Skin epidermis (tissue), 12 donors: ENCODE measurements at regions not wholly inside any gene's neighbourhood (a gene's known extent, or its start where the extent isn't known, plus 50 kb on each side); places are given as distances from the start of the nearest gene placed in this dataset.

ENCODE experiments used
- H3K27ac ChIP-seq, 21 experiments: fragments of 200-600 bp; sonication (generic) in 11 of 21; one replicate each; pipeline ENCODE4 v1.5.0; 2020; ENCODE audit warnings: mild to moderate bottlenecking in 3 of 21, inconsistent platforms in 2 of 21, moderate library complexity in 2 of 21
- H3K4me3 ChIP-seq, 7 experiments: fragments of 200-600 bp; sonication (generic) in 2 of 7; one replicate each; pipeline ENCODE4 v1.5.0; 2020; ENCODE audit warnings: inconsistent platforms in 2 of 7, mild to moderate bottlenecking in 2 of 7, moderate library complexity in 1 of 7

DNA sequence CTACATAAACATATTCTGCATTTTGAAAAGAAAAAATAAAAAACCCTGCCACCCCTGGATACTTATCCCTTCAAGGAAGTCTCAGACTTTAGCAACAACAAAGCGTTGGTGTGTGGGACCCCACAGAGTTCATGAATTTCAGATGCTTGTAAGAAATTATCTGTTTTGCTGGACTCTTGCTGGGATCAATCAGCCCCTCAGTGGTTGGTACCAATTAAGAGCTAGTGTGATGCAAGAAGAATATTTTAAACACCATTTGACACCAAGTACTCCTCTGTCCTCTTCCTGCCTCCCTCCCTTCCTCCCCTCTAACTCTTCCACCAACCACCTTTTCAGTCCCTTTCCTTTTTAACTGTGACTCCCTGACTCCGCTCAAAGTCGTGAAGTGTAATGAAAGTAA lies 51.5 kb downstream of the SST start:
- Histone ChIP-seq H3K27ac (no peak overlapping the region), H3K4me3 (no peak overlapping the region)

DNA sequence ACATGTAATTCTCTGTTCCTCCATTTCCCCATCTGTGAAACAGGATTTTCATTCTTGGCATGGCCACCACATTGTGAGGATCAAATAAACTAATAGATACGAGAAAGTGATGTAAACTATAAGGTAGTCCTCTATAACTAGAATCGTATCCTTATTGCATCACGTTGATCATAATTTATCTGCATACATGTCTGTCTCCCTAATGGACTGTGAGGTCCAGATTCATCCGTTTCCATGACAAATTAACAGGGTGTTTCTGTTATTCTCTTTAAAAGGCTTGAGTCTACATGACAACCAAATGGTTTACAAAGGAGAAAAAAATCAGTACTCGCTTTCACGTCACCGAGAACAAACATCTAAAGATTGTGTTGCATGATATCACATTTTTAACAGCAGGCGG lies 53.0 kb downstream of the SST start:
- Histone ChIP-seq H3K27ac (no peak overlapping the region), H3K4me3 (no peak overlapping the region)

DNA sequence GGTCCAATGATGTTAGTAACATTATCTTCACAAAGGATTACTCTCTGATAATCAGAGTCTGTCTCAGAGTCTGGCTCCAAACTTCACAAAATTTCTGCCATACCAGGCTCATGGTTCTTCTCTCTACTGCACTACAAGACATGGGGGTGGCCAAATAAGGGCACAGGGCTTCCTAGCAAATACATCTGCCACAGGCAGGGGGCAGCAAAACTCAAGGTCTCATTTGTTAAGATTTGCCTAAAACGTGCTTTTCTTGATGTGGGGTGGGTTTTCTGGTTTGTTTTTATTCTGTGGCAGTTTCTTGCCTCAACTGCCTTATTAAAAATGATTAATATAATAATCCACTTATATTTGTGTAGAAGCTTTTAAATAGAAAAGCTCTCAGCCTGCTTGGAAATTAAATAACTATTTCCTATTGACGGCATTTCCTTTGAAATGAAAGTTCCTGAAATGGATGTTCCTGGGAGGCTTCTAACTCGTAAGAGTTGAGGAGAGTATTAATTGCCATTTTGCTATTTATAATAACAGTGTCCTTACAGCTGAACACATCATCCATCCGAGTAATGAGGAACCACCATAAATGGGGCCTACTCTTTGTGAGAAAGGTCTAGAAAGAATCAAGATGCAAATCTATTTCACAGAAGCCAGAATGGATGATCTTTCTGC lies 53.8 kb downstream of the SST start:
- H3K4me3 ChIP-seq: no peak overlapping the region
- H3K27ac ChIP-seq: no peak overlapping the region

DNA sequence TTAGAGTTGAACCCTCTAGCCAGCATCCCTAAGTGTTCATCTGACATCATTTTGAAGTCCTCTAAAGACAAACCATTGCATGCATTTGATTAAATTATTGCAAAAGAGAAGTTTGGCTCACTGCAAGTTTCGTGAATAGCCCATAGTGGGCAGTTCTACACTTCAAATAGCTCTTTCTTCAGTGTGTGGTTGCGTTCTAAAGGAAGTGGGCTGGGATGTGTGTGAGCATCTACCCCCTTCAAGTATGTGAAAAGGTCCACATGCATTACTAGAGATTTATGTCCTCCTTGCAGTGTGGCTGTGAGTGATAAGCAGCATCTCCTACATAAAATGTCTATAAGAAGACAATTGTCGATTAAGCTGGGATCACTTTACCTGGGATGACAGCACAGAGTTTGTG lies 54.6 kb downstream of the SST start:
- H3K4me3 ChIP-seq: no peak overlapping the region

DNA sequence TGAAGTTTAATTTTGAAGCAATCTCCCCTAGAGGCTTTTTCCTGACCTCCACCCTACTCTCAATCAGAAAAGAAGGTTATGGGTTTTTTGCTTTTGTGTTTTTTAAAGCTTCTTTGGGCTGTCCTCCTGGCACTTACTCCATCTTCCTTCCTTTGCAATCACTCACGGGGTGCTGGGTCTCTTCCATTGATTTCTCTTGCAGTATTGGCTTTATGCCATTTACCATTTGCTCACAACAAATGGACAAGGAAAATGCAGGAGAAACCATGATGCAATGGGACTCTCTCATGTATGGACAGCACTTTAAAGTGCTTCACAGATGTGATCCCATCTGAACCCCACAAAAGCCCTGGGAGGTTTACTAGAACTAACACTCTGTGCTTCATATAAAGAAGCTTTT lies 57.5 kb downstream of the SST start:
- Histone ChIP-seq H3K4me3 (no peak overlapping the region), H3K27ac (peak overlapping the region in 1 of 21 experiments; percentile 87)

More for the DNA sequence above, 54.6 kb downstream of the SST start:
- H3K27ac ChIP-seq: no peak overlapping the region

DNA sequence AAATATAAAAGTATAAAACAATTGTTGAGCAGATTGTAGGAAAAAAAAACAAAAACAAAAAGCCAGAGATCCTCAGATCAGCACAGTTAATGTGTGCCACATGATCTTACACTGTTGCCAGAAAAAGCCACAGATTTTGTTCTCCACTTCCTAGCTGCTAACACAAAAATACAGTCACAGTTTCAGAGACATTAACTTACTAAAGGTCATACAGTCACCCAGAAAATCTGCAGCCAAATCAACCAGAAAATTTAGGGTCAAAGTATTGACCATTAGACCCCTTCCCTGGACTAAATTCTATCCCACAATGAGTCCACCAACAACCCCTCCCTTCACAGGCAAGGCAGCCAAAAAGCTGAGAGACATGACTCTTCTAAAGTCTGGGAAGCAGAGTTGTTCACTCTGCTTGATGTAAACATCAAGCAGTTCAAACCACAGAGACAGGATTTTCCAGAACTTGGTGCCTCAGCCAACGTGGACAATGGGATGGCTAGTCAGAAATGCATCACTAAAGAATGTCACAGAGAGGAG lies 59.1 kb downstream of the SST start:
- Histone ChIP-seq H3K27ac (peak overlapping the region in 9 of 21 experiments; percentile 20 to 87 (median 65)), H3K4me3 (no peak overlapping the region)

DNA sequence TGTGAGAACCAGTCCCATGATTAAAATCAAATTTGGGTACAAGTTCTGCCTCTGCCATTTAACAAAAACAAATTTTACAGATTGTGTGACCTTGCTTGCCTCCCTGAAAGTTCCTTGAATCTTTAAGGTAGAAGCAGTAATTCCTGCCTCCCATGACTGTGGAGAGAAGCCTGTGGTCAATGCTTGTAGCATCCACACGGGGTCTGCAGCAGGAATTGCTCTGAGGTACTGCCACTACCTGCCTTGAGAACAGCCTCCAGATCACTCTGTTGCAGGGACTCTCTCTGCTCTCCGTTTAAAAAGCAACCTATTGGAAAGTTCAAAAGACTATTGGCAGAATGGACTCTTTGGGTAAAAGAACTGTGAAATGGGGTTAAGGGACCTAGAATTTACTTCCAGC lies 75.9 kb downstream of the SST start:
- Histone ChIP-seq H3K27ac (no peak overlapping the region), H3K4me3 (no peak overlapping the region)

DNA sequence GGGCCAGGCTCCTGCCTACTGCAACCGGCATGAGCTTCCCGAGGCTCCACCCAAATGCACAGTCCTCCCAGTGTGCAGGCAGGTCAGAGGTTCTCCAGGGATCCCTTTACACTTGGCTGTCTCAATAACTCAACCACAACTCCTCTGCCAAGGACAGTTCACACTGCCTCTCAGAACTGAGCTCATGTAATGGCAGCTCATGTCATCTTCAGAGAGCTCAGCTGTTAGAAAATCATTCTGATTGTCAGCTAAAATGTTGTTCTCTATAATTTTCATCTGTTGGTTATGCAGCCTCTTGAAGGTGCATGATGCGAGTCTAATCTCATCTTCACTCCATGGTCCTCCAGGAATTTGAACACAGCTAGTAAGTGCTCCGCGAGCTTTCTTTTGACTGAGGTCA lies 76.7 kb downstream of the SST start:
- Histone ChIP-seq H3K4me3 (no peak overlapping the region), H3K27ac (no peak overlapping the region)

DNA sequence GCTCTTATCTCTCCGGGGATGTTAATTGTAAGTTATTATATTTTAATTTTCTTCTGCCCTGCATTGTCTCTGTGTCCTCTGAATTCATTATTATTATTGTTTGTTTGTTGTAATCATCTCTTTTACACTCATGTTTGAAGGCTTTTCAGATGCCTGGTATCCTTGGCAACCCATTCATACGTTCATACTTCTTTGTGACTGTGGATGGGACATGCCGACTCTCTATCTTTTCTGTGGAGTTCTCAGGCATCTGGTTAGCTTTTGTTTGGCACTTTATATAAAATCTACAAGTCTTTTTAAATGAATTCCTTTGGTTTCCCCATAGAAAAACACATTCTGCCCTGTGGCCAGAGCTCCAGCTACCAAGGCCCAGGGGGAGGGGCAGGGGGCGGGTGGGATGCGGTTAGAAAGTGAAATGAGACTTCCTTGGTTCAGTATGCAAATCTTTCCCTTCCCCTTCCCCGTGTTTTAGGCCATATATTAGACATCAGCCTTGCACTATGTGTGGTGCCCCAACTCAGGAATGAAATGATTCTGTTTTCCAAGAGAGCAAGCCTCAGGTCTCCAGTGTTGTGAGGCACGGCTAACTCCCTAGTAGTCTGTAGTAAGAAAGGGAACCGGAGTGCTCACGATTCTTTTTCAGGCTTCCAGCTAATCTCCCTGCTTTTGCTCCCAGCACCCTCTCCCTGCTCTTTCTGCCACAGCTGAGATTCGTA lies 79.2 kb downstream of the SST start:
- no peak overlapping the region for H3K27ac ChIP-seq
- no peak overlapping the region for H3K4me3 ChIP-seq

DNA sequence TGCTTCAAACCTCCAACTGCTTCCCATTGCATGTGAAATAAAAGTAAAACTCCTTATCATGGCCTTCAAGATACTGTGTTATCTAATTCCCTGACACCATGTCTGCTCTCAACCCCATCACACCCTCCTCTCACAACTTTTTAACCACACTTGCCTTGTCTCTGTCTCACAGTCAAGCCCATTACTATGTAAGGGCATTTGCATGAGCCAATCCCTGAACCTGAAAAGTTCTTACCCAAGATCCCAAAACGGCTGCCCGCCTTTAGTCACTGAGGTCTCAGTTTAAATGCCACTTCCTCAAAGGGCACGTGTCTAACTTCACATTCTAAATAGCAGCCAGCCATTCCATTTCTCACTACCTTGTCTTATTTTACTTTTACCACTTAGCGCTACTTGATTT lies 83.1 kb downstream of the SST start:
- Histone ChIP-seq H3K27ac (no peak overlapping the region), H3K4me3 (no peak overlapping the region)

DNA sequence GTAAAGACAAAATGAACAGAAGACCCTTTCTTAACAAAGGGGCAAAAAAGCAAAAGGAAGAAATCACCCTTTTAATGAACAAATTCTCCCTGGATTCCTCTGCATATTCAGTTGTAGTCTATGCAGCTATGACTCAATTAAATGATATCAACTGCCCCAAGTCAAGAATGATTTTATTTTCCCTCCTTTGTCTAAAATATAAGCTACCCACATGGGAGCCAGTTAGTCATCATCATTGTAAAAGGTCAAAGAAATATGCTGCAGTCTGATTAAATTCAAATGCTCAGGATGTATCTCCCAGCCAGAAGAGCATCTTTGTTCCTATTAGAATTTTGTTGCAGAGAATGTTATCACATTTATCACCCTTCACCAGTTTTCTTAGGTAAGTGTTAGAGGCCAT lies 84.0 kb downstream of the SST start:
- H3K27ac ChIP-seq: no peak overlapping the region
- no peak overlapping the region for H3K4me3 ChIP-seq

DNA sequence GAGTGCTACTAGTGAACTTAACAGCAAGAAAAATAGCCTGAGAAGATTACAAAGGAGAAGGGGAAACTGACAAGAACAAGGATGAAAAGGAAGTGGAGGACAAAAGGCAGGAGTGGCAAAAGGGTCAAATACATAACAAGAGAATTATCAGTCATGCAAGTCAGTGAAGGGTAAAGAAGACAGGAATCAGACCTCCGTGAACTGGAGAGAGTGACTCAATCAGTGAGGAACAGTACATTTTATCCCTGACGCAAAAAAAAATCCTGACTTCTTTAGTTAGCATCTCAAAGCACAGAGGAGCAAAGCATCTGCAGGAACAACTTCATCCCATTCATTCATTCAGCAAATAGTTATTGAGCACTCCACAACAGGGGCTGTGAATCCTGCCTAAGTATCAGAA lies 97.8 kb downstream of the SST start:
- no peak overlapping the region for H3K27ac ChIP-seq
- no peak overlapping the region for H3K4me3 ChIP-seq

DNA sequence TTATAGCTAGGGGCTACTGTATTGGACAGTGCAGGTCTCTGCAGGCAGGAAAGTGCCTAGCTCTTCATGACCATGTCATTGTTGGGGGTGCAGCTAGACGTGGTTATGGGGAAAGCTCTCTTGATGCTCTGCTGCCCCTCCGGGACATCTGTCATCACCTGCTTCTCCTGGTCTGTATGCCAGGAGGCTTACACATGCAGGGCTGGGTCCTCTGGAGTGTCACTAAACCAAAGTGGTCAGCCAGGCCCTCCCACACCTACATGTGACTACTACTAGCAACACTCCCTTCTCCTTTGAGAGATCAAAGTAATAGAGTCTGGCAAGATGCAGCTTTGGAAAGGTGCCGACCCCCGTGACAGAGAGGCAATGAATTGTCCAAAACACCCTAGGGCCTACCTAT lies 98.5 kb downstream of the SST start:
- Histone ChIP-seq H3K27ac (no peak overlapping the region), H3K4me3 (no peak overlapping the region)

DNA sequence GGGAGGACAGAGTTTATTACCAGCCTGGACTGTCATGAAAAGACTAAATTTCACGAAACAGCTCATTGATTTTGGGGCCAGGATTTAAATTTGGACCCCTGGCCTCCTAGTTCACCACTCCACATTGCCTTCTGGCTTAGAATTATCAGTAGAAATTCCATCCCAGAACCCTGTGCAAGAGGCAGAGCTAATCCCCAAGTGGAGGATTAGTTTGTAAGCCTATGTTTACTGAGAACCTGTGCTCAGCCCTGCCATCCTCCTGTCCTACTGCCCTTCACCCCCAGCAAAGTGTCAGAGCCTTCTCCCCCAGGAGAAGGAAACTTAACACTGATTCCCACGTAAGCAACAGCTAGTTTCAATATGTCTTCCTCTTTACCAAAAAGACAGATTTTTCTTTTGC lies 99.4 kb downstream of the SST start:
- Histone ChIP-seq H3K27ac (no peak overlapping the region), H3K4me3 (no peak overlapping the region)

DNA sequence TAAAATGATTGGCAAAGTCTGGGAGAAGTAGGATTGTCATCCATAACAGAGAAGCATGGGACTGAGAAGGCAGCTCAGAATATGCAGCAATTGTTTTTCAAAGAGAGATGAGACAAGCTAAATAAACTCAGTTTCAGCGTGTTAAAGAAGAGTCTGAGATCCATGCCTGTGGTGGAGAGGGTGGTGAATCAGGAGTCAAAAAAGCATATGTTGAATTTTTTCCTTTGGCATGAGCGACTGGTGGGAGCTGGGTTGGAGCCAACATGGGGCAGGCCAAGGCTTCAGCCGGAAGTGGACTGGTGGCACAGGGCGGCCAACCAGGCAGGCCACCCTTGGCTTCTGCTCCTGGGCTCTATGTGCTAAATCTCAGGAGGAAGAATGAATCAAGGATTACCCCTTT lies 102.0 kb downstream of the SST start:
- Histone ChIP-seq H3K27ac (no peak overlapping the region), H3K4me3 (no peak overlapping the region)

DNA sequence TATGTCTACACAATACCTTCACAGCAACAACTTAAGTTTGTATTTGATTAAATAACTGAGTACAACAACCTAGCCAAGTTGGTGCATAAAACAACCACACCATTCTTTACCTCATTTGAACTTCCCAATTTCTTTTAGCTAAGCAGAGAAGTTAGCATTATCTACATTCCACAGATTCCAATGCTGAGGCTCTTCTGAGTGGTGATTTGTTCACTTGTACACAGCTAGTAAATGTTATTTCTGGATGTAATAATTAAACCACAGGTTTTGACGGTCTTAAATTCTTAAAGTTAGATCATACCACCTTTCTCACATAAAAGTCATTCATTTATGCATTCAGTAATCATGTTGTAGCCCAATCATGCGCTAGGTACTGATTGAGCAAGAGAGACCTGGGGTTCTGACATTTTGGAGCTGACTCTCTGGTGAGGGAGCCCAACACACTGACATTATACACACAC lies 102.5 kb downstream of the SST start:
- Histone ChIP-seq H3K4me3 (no peak overlapping the region), H3K27ac (no peak overlapping the region)

DNA sequence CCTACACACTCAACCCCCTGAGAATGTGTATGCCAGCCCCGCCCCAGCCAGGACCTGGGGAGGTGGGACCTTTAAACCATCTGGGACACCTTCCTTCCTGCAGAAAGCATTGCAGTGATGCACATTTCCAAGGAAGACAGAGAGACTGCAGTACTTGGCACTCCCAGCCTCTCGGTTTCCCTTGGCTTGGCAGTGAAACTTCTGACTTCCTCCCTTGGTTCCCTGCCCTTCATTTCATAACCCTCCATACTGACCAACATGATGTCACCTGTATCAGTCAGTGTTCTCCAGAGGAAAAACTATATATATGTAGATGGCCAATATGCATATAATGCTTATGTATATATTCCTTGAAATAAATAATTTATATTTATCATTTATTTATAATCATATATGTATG lies 103.2 kb downstream of the SST start:
- no peak overlapping the region for H3K4me3 ChIP-seq
- H3K27ac ChIP-seq: no peak overlapping the region

DNA sequence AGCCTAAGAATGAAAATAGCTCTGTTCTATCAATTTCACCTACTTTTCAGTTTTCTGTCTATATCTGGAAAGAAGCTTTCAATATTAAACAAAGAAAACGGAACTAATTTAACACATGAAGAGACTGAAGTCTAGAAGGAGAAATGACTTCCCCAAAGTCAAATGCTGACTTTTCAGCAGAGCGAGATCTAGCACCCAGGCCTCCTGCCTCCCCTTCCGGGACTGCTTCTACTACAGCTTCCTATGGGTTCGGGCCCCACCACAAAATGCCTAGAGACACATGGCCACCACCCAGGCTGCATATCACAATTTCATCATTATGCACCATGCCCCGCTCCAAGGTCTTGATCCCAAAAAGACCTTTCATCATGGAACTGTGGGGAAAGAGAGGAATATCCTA lies 104.5 kb downstream of the SST start:
- H3K27ac ChIP-seq: no peak overlapping the region
- no peak overlapping the region for H3K4me3 ChIP-seq

DNA sequence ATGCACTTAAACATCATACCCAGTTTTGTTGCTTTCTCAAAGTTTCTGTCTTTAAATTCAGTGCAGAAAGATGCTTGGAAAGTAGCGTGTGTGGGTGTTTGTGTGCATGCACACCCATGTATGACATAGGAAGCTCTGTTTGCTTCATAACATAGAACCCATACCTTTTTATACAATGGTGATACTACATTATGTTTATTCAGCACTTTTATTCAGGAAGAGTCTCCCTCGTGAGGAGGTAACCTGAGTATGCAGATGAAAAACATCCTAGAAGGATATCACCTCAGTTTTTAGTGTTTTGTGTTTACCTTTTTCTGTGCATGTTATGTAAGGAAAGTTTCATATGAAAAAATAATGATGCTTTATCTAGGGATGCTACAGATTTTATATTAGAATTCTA lies 111.2 kb downstream of the SST start:
- Histone ChIP-seq H3K4me3 (no peak overlapping the region), H3K27ac (no peak overlapping the region)

DNA sequence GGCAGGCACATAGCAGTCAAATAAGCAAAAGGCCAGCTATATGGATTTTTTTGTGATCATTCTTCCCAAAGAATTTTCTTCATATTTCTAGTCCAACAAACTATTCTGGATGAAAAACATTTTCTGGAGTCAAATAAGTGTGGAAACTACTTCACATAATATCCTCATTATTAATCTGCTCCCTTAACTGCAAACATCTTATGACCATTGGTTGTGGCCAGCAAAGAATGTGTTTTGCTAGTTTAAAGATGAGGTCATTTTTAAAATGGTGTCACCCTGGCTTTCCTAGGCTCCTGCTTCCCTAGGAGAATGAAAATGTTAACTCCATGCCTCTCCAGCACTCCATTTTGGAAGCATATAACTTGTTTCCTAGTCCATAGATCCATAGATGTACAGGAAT lies 118.8 kb downstream of the SST start:
- H3K4me3 ChIP-seq: no peak overlapping the region
- no peak overlapping the region for H3K27ac ChIP-seq

DNA sequence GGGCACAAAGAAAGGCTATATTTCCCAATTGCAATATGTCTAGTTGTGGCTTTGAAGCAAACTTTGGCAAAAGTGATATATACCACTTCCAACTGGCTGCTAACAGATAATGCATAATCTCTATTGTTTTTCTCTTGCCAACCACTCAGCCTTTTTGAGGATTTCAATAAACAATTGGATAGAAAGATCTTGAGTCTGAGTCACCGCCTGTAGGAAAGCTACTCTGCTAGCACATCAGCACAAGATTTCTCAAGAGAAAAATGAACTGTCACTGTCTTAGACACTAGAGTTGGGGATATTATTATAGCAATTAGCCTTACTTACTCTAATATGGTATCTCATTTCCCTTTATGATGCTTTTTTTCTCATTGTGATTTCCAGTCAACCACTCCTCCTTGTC lies 119.7 kb downstream of the SST start:
- no peak overlapping the region for H3K4me3 ChIP-seq
- H3K27ac ChIP-seq: no peak overlapping the region

DNA sequence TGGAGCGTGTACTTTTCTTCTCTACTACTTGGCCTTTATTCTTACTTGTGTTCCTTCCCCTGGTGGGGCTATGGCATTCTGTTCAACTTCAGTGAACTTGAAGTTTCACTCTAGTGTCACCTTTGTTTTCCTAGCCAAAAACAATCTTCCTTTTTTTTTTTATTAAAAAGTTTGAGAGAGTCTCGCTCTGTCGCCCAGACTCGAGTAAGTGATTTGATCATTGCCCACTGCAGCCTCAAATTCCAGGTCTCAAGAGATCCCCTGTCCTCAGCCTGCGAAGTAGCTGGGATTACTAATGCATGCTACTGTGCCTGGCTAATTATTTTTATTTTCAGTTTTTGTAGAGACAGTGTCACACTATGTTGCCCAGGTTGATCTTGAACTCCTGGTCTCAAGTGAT lies 124.8 kb downstream of the SST start:
- Histone ChIP-seq H3K4me3 (no peak overlapping the region), H3K27ac (no peak overlapping the region)
